AG09319 (cell line): ENCODE measurements at regions not wholly inside any gene's neighbourhood (a gene's known extent, or its start where the extent isn't known, plus 50 kb on each side); places are given as distances from the start of the nearest gene placed in this dataset.
A peak's percentile ranks its signal among the peaks of the same experiment; 100 is the strongest.

Source experiments
- DNase-seq: peaks from one replicate; pipeline ENCODE4 v3.0.0-alpha.2; 2010; ENCODE audit warnings: low read depth; ENCODE audit errors: extremely low read depth
- CTCF ChIP-seq: IDR thresholded peaks from 2 replicates; pipeline ENCODE4 v1.5.1; 2011; ENCODE audit warnings: low read depth, mild to moderate bottlenecking, inconsistent platforms, low read length, moderate library complexity

- TF ChIP-seq CTCF, result no peak
- DNase-seq, result no peak
Measured at GRCh38 chr6:105907991-105908390, 178.1 kb upstream of the PRDM1 start.

GRCh38 chr6:105907301-105907700, 178.8 kb upstream of the PRDM1 start:
- TF ChIP-seq CTCF, result no peak
- no peak for DNase-seq

GRCh38 chr6:105902401-105903031, 183.6 kb upstream of the PRDM1 start:
- no peak for TF ChIP-seq CTCF
- DNase-seq, result peak; percentile 65

- DNase-seq, result no peak
- TF ChIP-seq CTCF, result no peak
Measured at GRCh38 chr6:105901583-105901982, 184.6 kb upstream of the PRDM1 start.

- no peak; the same call in 1 of the 2 replicates for TF ChIP-seq CTCF
- peak; percentile 58 for DNase-seq
Measured at GRCh38 chr6:105900125-105900937, 185.8 kb upstream of the PRDM1 start.

GRCh38 chr6:105898286-105898685, 187.8 kb upstream of the PRDM1 start:
- peak; percentile 38 for DNase-seq
- no peak for TF ChIP-seq CTCF

- TF ChIP-seq CTCF, result no peak
- DNase-seq, result no peak
Measured at GRCh38 chr6:105897131-105897530, 189.0 kb upstream of the PRDM1 start.
